HG03457 (cell line): ENCODE measurements at regions not wholly inside any gene's neighbourhood (a gene's known extent, or its start where the extent isn't known, plus 50 kb on each side); places are given as distances from the start of the nearest gene placed in this dataset.

Experiments used
- ATAC-seq: cut with Tn5 transposase; IDR thresholded peaks from one replicate; pipeline ENCODE4 v1.9.1; 2021; ENCODE audit warnings: moderate number of reproducible peaks; ENCODE audit not compliant: unreplicated experiment

GRCh38 chr20:6831461-6831860 lies 64.0 kb downstream of the BMP2 start:
- ATAC-seq = no peak

- no peak for ATAC-seq
Observed at GRCh38 chr20:6832811-6833210, 65.3 kb downstream of the BMP2 start.

- no peak for ATAC-seq
Observed at GRCh38 chr20:6835609-6836008, 68.1 kb downstream of the BMP2 start.

GRCh38 chr20:6836821-6837374 lies 69.4 kb downstream of the BMP2 start:
- no peak for ATAC-seq

- no peak for ATAC-seq
Observed at GRCh38 chr20:6837730-6838129, 70.2 kb downstream of the BMP2 start.

GRCh38 chr20:6838181-6838826 lies 70.8 kb downstream of the BMP2 start:
- ATAC-seq = no peak

GRCh38 chr20:6841128-6841527 lies 73.6 kb downstream of the BMP2 start:
- no peak for ATAC-seq

- ATAC-seq = no peak
Observed at GRCh38 chr20:6845141-6845540, 77.7 kb downstream of the BMP2 start.

GRCh38 chr20:6848041-6848440 lies 80.6 kb downstream of the BMP2 start:
- ATAC-seq = no peak

- no peak for ATAC-seq
Observed at GRCh38 chr20:6848992-6849391, 81.5 kb downstream of the BMP2 start.

- no peak for ATAC-seq
Observed at GRCh38 chr20:6851136-6851535, 83.7 kb downstream of the BMP2 start.

- ATAC-seq = no peak
Observed at GRCh38 chr20:6852478-6852877, 85.0 kb downstream of the BMP2 start.

GRCh38 chr20:6855104-6855503 lies 87.6 kb downstream of the BMP2 start:
- ATAC-seq = no peak

GRCh38 chr20:6855796-6856195 lies 88.3 kb downstream of the BMP2 start:
- ATAC-seq = no peak

- no peak for ATAC-seq
Observed at GRCh38 chr20:6857927-6858326, 90.4 kb downstream of the BMP2 start.

GRCh38 chr20:6863355-6863754 lies 95.9 kb downstream of the BMP2 start:
- ATAC-seq = no peak

GRCh38 chr20:6863798-6864201 lies 96.3 kb downstream of the BMP2 start:
- ATAC-seq = no peak

- no peak for ATAC-seq
Observed at GRCh38 chr20:6864740-6865139, 97.3 kb downstream of the BMP2 start.

GRCh38 chr20:6866741-6867140 lies 99.3 kb downstream of the BMP2 start:
- no peak for ATAC-seq

GRCh38 chr20:6868861-6869260 lies 101.4 kb downstream of the BMP2 start:
- no peak for ATAC-seq

- ATAC-seq = no peak
Observed at GRCh38 chr20:6870559-6870958, 103.1 kb downstream of the BMP2 start.

GRCh38 chr20:6877633-6878032 lies 110.1 kb downstream of the BMP2 start:
- no peak for ATAC-seq
